ENCODE measurements at regions not wholly inside any gene's neighbourhood (a gene's known extent, or its start where the extent isn't known, plus 50 kb on each side); places are given as distances from the start of the nearest gene placed in this dataset.
"Not testable (repeated sequence)": the region's sequence is repeated elsewhere in the genome, so short reads cannot be mapped to it uniquely, and the experiment has no call there.

DNA sequence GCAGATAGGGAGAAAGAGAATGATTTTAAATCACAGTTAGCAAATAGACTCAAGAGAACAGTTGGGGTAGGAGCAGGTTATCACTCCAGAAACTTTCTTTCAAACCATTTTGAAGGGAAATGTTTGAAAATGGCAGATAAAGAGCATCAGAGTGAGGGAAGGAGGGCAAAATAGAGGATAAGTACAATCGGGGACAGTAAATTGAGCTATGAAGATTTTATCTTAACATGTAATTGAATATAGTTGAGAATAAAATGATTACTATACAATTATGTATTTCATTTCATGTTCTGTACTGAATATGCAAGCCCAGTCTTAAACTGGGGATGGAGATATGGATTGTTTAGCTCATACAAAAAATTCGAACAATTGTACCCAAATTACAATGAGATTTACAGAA, 54.0 kb downstream of the MAP10 start:
- ATAC-seq, result no peak
- ChIA-PET CTCF (no interaction called here), POLR2A (no interaction called here)
- no peaks in the 10 kb centered on the region for H3K27me3 Mint-ChIP-seq
- H3K27ac Mint-ChIP-seq, result no peak overlapping the region
- DNase-seq, result no peak
- peaks cover 2% of the 10 kb centered on the region for H3K4me1 Mint-ChIP-seq
- H3K4me3 Mint-ChIP-seq, result no peak overlapping the region
- no peaks in the 10 kb centered on the region for H3K36me3 Mint-ChIP-seq (ENCODE audit: low read depth)
- H3K9me3 Mint-ChIP-seq (ENCODE audit: low read depth), result no peaks in the 10 kb centered on the region
- intact Hi-C loops (cut with DNase I, micrococcal nuclease), result no loop called here

DNA sequence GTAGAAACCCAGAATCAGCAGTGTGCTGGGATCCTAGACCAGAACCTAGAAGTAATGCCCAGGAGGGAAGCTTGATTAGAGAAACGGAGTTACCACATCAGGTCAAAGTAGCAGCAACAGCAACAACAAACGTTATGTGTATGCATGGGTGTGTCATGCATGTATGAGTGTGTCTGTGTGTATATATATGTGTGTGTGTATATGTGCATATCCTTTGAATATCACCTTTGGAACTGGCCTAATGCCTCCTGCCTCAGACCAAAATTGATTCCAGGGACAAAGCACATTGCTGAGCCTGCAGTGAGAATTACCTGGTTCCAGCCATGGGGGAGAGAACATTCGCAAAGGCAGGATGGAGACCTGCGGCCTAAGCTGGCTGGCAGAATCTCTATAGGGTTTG, 55.9 kb downstream of the MAP10 start:
- ATAC-seq (no peak), DNase-seq (no peak)
- ChIA-PET CTCF (interaction anchor here (1.9 kb wide), 1 partner anchor 19 kb away, joined by 4 read pairs; no protein-coding TSS in a partner anchor), POLR2A (no interaction called here)
- intact Hi-C loops (cut with DNase I, micrococcal nuclease), result no loop called here
- H3K4me1 Mint-ChIP-seq, result no peaks in the 10 kb centered on the region
- H3K4me3 Mint-ChIP-seq, result no peak overlapping the region
- H3K27ac Mint-ChIP-seq, result no peak overlapping the region
- no peaks in the 10 kb centered on the region for H3K27me3 Mint-ChIP-seq
- H3K9me3 Mint-ChIP-seq (ENCODE audit: low read depth), result no peaks in the 10 kb centered on the region
- no peaks in the 10 kb centered on the region for H3K36me3 Mint-ChIP-seq (ENCODE audit: low read depth)

- DNase-seq (no peak), ATAC-seq (no peak)
- Mint-ChIP-seq H3K4me3 (no peak overlapping the region), H3K4me1 (no peaks in the 10 kb centered on the region), H3K36me3 (ENCODE audit: low read depth) (no peaks in the 10 kb centered on the region), H3K9me3 (ENCODE audit: low read depth) (no peaks in the 10 kb centered on the region), H3K27ac (no peak overlapping the region), H3K27me3 (no peaks in the 10 kb centered on the region)
- intact Hi-C loops (cut with DNase I, micrococcal nuclease), result no loop called here
- CTCF ChIA-PET, result no interaction called here
- POLR2A ChIA-PET, result no interaction called here
Observed at GRCh38 chr1:232863544-232864275, 58.5 kb downstream of the MAP10 start.

GRCh38 chr1:232865102-232865931, 60.1 kb downstream of the MAP10 start:
- no peak for ATAC-seq
- H3K4me3 Mint-ChIP-seq, result no peak overlapping the region
- ChIA-PET POLR2A (no interaction called here), CTCF (no interaction called here)
- intact Hi-C loops (cut with DNase I, micrococcal nuclease), result no loop called here
- H3K4me1 Mint-ChIP-seq, result no peaks in the 10 kb centered on the region
- no peaks in the 10 kb centered on the region for H3K27me3 Mint-ChIP-seq
- no peak for DNase-seq
- no peaks in the 10 kb centered on the region for H3K9me3 Mint-ChIP-seq (ENCODE audit: low read depth)
- H3K36me3 Mint-ChIP-seq (ENCODE audit: low read depth), result no peaks in the 10 kb centered on the region
- no peak overlapping the region for H3K27ac Mint-ChIP-seq

- DNase-seq (no peak), ATAC-seq (no peak)
- Mint-ChIP-seq H3K27ac (no peak overlapping the region), H3K36me3 (ENCODE audit: low read depth) (no peaks in the 10 kb centered on the region), H3K4me3 (no peak overlapping the region), H3K4me1 (peaks cover 6% of the 10 kb centered on the region), H3K27me3 (peaks cover 2% of the 10 kb centered on the region), H3K9me3 (ENCODE audit: low read depth) (no peaks in the 10 kb centered on the region)
- CTCF ChIA-PET, result interaction anchor here (0.8 kb wide), 1 partner anchor 228 kb away, joined by 3 read pairs; no protein-coding TSS in a partner anchor
- POLR2A ChIA-PET, result no interaction called here
- intact Hi-C loops (cut with DNase I, micrococcal nuclease), result no loop called here
Observed at GRCh38 chr1:232868793-232869491, 63.7 kb downstream of the MAP10 start.

DNA sequence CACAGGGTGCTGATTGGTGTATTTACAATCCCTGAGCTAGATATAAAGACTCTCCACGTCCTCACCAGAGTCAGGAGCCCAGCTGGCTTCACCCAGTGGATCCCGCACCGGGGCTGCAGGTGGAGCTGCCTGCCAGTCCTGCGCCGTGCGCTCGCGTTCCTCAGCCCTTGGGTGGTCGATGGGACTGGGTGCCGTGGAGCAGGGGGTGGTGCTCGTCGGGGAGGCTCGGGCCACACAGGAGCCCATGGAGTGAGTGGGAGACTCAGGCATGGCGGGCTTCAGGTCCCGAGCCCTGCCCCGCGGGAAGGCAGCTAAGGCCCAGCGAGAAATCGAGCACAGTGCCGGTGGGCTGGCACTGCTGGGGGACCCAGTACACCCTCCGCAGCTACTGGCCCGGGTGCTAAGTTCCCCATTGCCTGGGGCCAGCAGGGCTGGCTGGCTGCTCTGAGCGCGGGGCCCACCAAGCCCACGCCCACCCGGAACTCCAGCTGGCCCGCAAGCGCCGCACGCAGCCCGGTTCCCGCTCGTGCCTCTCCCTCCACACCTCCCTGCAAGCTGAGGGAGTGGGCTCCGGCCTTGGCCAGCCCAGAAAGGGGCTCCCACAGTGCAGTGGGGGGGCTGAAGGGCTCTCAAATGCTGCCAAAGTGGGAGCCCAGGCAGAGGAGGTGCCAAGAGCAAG, 66.2 kb downstream of the MAP10 start:
- H3K9me3 Mint-ChIP-seq (ENCODE audit: low read depth); H3K27me3 Mint-ChIP-seq; DNase-seq; H3K36me3 Mint-ChIP-seq (ENCODE audit: low read depth); ATAC-seq; CTCF ChIA-PET; H3K4me1 Mint-ChIP-seq; intact Hi-C loops (cut with DNase I, micrococcal nuclease); H3K4me3 Mint-ChIP-seq; H3K27ac Mint-ChIP-seq; POLR2A ChIA-PET: not testable (repeated sequence)

- H3K9me3 Mint-ChIP-seq (ENCODE audit: low read depth), result no peaks in the 10 kb centered on the region
- intact Hi-C loops (cut with DNase I, micrococcal nuclease), result no loop called here
- peaks cover 3% of the 10 kb centered on the region for H3K27me3 Mint-ChIP-seq
- peaks cover 14% of the 10 kb centered on the region for H3K4me1 Mint-ChIP-seq
- ChIA-PET POLR2A (no interaction called here), CTCF (no interaction called here)
- ATAC-seq (no peak), DNase-seq (no peak)
- H3K36me3 Mint-ChIP-seq (ENCODE audit: low read depth), result no peaks in the 10 kb centered on the region
- no peak overlapping the region for H3K4me3 Mint-ChIP-seq
- no peak overlapping the region for H3K27ac Mint-ChIP-seq
Observed at GRCh38 chr1:232872284-232872683, 67.1 kb downstream of the MAP10 start.

GRCh38 chr1:232872738-232873137, 67.5 kb downstream of the MAP10 start:
- Mint-ChIP-seq H3K4me3 (no peak overlapping the region), H3K4me1 (peaks cover 14% of the 10 kb centered on the region), H3K36me3 (ENCODE audit: low read depth) (no peaks in the 10 kb centered on the region), H3K27ac (no peak overlapping the region), H3K27me3 (peaks cover 3% of the 10 kb centered on the region), H3K9me3 (ENCODE audit: low read depth) (no peaks in the 10 kb centered on the region)
- ChIA-PET CTCF (interaction anchor here (0.8 kb wide), 1 partner anchor 13 kb away, joined by 3 read pairs; no protein-coding TSS in a partner anchor), POLR2A (no interaction called here)
- ATAC-seq, result no peak
- intact Hi-C loops (cut with DNase I, micrococcal nuclease), result no loop called here
- no peak for DNase-seq

DNA sequence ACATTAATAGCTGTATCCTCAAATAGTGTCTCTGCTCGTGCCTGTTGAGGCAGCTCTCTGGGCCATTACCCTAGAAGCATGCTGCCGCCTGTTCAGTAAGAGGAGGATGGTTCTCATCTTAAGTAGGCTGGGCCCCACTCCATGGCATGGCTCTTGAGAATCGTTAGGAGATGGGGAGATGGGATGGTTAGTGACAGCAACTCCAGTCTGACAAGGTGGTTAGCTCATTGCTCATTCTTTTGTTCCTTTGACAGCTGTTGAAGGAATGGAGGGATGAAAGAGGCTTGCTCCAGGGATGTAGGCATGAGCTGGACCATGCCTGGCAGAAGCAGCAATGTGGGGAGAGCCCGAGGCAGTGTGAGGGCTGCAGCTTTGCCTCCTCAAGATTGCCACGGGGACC, 68.2 kb downstream of the MAP10 start:
- intact Hi-C loops (cut with DNase I, micrococcal nuclease), result no loop called here
- ChIA-PET POLR2A (no interaction called here), CTCF (interaction anchor here (0.8 kb wide), 1 partner anchor 12 kb away, joined by 3 read pairs; no protein-coding TSS in a partner anchor)
- no peaks in the 10 kb centered on the region for H3K36me3 Mint-ChIP-seq (ENCODE audit: low read depth)
- H3K27me3 Mint-ChIP-seq, result peaks cover 3% of the 10 kb centered on the region
- no peak overlapping the region for H3K27ac Mint-ChIP-seq
- peaks cover 14% of the 10 kb centered on the region for H3K4me1 Mint-ChIP-seq
- H3K4me3 Mint-ChIP-seq, result no peak overlapping the region
- H3K9me3 Mint-ChIP-seq (ENCODE audit: low read depth), result no peaks in the 10 kb centered on the region
- DNase-seq (no peak), ATAC-seq (no peak)

- H3K9me3 Mint-ChIP-seq (ENCODE audit: low read depth), result no peaks in the 10 kb centered on the region
- peaks cover 3% of the 10 kb centered on the region for H3K27me3 Mint-ChIP-seq
- intact Hi-C loops (cut with DNase I, micrococcal nuclease), result no loop called here
- DNase-seq (no peak), ATAC-seq (no peak)
- H3K27ac Mint-ChIP-seq, result no peak overlapping the region
- CTCF ChIA-PET, result no interaction called here
- no peaks in the 10 kb centered on the region for H3K36me3 Mint-ChIP-seq (ENCODE audit: low read depth)
- H3K4me1 Mint-ChIP-seq, result peaks cover 14% of the 10 kb centered on the region
- POLR2A ChIA-PET, result no interaction called here
- H3K4me3 Mint-ChIP-seq, result no peak overlapping the region
Observed at GRCh38 chr1:232873931-232874330, 68.7 kb downstream of the MAP10 start.

DNA sequence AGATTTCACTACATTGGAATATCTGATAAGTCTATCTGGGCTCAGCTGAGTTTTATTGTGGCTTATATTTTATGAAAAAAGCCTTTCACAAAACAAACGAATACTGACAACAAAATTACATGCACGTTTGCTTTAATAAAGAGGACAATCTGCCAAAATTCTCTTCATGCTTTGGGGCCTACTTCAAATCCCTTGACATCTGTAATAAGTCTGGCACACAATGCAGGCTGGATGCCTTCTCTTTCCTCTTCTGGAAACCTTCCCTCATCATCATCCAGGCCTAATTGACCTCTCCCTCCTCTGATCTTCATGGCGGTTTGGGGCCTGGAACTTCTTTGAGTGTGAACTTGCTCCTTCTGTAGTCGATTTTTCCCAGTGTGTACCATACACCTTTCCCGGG, 70.3 kb downstream of the MAP10 start:
- intact Hi-C loops (cut with DNase I, micrococcal nuclease), result no loop called here
- H3K27ac Mint-ChIP-seq, result peak overlapping the region; percentile 55
- CTCF ChIA-PET, result no interaction called here
- peaks cover 12% of the 10 kb centered on the region for H3K4me1 Mint-ChIP-seq
- ATAC-seq (no peak), DNase-seq (no peak)
- POLR2A ChIA-PET, result no interaction called here
- H3K36me3 Mint-ChIP-seq (ENCODE audit: low read depth), result no peaks in the 10 kb centered on the region
- no peaks in the 10 kb centered on the region for H3K9me3 Mint-ChIP-seq (ENCODE audit: low read depth)
- H3K27me3 Mint-ChIP-seq, result peaks cover 3% of the 10 kb centered on the region
- no peak overlapping the region for H3K4me3 Mint-ChIP-seq

Data from activated CD4-positive, alpha-beta T cell treated with anti-CD3 and anti-CD28 coated beads for 36 hours (primary cell).